ENCODE measurements at regions not wholly inside any gene's neighbourhood (a gene's known extent, or its start where the extent isn't known, plus 50 kb on each side); places are given as distances from the start of the nearest gene placed in this dataset.

DNA sequence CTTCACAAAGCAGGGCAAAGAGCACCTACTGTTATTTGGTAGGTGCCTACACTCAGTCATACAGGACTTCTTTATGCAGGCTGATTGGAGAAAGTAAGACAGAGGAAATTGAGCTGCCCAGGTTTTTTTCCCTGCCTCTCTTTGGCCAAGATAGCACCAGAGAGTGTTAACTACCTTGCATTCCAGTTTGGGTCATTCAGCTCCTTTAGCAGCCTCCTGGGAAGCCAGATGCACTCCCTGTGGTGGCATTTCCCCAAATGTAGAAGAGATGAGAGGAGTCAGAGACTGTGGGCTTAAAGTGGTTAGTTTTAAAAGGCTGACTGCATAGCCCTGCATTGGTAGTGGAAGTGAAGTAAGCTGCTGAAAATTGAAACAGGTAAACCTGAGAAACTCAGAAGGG is 358.4 kb downstream of the BCKDHB start:
- DNase-seq (ENCODE audit: extremely low spot score, insufficient read length, low read depth) (no peak), FAIRE-seq (no peak)

DNA sequence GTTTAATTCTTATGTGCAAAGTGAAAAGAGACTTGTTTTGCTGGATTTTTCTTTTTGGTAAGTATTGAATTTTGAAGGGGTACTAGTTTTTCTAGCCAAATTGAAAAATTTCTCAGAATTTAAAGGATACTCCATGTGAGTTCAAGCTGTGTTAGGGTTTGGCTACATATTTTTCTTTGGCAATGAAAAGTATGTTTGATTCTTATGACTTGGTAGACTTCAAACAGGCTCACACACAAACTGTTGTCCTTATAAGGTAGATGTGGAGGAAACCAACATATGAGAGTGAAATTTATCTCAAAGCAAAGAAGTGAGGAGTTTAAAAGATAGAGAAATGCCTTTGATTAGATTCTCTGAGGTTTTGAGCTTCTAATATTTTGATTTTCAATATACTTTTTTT is 356.7 kb downstream of the BCKDHB start:
- FAIRE-seq (no peak), DNase-seq (ENCODE audit: extremely low spot score, insufficient read length, low read depth) (no peak)

DNA sequence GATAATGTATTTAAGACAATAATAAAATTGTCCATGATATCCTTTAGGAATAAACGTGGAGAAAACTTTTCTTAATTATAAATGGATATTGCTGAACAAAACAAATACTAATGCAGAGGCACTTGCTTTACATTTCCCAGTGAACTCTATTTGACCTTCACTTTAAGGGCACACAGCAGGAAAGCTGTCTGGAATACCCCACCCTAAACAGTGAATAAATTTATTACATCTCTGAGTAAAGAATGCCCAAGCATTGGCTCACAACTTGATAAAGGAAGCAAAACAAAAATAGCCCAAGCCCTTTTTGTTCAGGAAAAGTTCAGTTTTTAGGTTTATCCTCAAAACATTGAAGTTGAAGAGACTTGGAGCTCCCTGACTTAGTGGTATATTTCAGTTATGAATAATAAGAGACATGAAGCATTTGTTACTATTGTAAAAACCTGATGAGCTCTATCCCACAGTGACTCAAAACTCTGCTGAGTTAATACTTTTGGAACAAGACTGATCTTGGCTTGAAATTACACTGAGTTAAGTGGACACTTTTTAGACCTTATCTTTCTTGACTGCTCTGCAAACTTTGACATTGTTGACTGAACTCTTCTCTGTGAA is 353.9 kb downstream of the BCKDHB start:
- DNase-seq (ENCODE audit: extremely low spot score, insufficient read length, low read depth) (no peak), FAIRE-seq (no peak)

DNA sequence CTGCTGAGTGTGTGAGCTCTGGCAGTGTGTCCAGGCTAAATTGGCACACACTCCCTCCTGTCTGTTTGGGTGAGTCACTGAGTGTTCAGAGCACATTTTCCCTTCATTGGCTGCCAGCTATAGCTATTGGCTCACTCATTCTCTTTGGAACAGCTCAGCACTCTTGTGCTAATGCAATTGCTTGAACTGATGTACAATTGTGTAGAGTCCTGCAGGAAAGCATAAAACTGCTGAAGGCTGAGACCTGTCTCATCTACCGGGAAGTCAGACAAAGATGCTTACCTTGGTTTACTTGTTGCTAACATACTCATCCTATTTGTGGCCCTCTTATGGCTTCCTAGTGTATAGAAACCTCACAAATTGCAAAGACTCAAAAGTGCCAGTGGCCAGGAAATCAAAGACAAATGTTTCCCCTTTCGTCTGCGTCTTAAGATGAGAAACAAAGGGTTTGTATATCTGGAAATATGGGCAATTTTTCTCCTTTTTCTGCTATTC is 351.0 kb downstream of the BCKDHB start:
- FAIRE-seq, result no peak

DNA sequence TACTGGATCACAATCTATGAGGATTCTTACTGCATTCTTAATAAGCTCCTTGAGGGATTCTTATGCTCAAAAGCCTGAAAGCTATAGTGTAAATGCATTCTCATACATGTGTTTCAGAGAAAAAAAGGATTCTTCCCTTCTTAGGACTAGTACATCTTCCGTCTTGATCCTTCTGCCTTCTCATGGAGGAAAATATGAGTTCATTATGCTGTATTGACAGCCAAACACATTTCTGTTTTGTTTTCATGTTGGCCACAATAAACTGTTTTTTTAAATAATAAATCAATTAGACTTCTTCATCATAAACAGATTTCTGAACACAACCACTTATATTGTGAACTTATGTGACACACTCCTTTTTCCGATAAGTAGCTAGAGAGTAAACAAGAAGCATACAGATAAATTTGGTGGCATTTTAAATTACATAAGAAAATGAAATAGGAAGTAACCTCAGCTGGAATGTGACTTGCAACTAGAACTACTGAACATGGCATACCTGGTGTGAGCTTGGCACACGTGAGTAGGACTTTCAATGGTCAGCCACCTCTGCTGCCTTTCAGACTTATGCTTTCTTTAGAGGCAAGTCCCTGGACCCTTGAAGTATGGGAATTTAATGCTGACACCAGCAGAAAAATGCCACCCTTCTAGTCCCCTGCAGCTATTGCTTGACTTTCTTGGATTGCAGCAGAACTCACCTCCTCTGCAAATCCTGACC is 350.4 kb downstream of the BCKDHB start:
- DNase-seq (ENCODE audit: extremely low spot score, insufficient read length, low read depth) (no peak), FAIRE-seq (no peak)

More for the DNA sequence above, 351.0 kb downstream of the BCKDHB start:
- DNase-seq (ENCODE audit: extremely low spot score, insufficient read length, low read depth), result no peak

DNA sequence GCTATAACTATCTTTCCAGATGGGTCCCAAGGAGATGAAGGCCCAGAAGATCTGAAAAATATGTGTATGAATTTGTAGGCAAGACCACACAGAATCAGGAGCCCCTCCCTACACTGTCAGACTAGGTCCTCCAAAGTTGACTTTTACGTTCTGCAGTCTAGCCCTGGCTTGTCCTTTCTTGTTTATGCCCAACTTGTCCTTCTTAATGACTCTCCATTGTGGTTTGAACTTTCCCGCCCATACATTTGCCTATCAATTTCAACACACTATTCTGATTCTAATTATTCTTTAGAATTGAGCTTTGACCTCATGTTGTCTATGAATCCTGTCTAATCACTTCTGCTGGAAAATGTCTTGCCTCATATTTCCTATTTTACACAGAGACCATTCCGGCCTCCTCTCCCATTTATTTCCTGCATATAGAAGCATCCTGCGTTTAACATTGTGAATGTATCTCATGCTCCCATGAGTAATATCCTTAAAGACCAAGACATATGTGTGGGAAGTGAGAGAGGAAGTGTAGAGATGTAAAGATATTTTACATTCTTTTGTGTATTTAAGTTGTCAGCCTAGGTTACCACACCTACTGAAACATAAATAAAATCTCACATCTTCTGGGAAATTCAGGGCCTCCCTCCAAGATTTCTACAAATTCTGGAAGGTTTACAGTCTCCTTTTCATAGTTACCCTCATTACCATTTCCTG is 348.3 kb downstream of the BCKDHB start:
- DNase-seq (ENCODE audit: extremely low spot score, insufficient read length, low read depth) (no peak), FAIRE-seq (no peak)

DNA sequence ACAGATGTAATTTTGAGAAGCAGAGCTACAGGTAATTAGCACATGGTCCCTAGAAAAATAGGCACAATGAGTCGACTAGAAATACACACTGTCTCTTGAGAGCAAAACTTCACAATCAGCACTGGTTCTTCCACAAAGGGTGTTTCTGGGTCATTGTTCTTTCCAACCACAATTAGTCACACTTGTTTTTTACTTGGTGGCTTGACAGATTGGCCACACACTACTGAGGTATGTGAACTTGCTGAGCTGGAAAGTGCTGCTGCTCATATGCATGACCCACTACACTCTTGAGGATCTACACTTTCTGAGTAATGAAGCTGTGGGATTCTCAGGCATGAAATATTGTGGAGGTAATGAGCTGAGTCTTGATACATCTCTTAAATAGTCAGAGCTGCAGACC is 347.7 kb downstream of the BCKDHB start:
- FAIRE-seq, result no peak
- no peak for DNase-seq (ENCODE audit: extremely low spot score, insufficient read length, low read depth)

DNA sequence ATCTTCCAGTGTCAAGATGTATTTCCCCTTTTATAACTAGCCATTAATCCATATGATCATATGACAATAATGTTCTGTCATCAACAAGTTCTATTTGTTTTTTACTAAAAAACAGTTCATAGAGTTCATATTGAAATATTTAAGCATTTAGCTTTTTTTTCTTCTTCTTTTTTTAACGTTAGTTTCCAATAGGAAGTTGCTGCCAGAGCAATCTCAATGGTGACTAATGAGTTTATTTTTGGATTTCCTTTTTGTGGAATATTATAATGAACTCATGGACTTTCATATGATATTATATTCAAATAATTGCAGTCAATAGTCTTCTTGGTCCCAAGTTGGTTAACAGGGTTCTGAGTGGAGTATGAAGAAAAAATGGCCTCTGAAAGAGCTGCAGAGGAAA is 343.3 kb downstream of the BCKDHB start:
- no peak for FAIRE-seq
- DNase-seq (ENCODE audit: extremely low spot score, insufficient read length, low read depth), result no peak

DNA sequence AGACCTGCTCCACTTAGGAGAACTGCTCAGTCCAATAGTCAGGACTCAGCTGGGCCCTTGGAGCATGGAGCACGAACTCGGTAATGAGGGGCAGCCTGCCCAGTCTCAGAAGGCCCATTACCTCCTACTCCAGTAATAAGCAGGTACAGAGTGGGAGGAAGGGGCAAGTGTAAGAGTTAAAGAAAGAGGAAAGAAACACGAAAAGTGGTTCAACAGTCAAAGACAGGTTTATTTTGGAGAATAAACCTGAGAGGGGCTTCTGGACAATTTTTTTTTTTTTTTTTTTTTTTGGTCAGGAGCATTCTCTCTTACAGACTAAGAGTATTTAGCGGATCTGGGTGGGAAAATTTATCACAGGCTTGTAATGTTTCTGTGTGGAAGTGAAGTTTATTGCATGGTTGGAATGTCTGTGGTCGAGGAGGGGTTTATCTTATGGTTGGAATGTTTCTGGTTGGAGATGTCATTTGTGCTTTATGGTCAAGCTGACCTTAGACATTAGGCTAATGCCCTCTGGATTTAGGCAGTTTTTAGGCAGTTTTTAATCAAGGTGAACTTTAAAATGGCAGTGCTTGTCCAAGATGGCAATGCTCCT is 340.1 kb downstream of the BCKDHB start:
- FAIRE-seq (no peak), DNase-seq (ENCODE audit: extremely low spot score, insufficient read length, low read depth) (no peak)

DNA sequence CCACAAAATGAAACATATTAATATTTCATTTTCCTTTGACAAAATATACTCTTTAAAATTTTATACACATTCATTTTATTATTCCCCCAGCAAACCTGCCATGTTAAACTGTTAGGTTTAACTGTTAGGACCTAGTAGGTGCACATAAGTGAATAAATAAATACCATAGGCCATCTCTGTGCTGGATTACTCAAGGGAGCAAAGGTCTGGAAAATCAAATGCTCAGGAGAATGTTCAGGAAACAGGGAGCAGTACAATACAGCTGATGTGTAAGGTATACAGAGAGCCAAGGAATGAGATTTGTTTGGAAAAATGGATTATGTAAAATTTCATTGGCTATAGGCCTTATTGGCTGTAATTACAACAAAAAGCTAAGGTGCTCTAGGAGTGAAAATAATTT is 339.3 kb downstream of the BCKDHB start:
- no peak for FAIRE-seq
- DNase-seq (ENCODE audit: extremely low spot score, insufficient read length, low read depth), result no peak

DNA sequence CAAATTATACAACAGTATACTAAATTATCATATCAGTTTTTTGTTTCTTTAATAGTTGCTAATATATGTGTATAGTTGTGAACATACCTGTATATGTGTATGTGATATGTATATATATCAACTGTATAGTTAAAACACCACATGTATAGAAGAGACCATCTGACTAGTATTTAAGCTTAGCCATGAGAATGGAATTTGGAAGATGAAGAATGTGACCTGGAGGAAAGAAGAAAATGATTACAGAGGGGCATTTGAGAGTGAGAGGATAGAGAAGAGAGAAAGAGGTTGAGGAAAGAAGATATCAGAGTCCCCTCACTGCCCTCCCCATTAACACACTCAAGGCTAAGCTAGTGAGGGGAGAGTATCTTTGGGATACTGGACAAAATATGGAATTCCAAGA is 335.9 kb downstream of the BCKDHB start:
- DNase-seq (ENCODE audit: extremely low spot score, insufficient read length, low read depth), result no peak
- FAIRE-seq, result no peak

DNA sequence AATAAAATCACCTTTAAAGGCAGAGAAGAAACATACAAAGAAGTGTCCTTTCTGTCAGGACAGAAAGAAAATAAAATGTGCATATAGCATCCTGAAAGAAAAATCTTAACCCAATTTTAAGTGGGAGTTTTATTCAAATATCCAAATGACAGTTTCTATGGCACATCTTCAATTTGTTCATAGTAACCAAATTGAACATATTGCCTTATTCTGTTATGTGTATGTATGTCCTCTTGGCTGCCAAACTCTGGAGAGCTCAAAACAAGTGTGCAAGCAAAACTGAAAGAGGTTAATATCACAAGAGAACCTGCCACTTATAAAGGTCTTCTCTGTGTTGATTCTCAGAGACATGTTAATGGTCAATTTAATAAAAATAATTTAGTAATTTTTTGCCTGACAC is 334.7 kb downstream of the BCKDHB start:
- FAIRE-seq, result no peak
- no peak for DNase-seq (ENCODE audit: extremely low spot score, insufficient read length, low read depth)

DNA sequence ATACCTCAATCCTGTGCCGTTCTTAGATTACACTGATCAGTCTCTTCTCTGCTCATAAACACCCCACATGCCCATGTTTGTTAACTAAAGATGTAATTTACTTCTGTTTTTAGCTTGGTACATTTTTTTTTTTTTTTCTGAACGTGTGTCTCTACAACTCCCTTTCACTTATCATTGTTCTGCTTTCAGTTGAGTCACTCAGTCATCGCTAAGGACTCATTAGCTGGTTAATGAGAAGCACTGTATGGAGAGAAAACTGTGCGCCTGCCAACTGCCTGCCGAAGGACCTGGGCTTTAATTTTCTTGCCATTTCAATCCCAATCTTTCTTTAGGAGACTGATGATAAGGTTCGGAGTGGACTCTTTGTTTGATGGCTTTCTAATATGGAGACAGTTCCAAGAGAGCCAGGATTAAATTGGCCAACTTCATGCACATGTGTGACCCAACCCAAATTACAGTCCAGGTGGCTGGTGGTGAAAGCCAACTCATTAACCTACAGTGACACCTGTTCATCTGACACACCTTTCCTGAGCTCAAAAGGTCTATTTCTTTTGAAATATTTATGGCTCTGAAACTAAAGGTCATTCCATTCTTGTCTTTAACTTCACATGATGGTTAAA is 334.1 kb downstream of the BCKDHB start:
- FAIRE-seq, result no peak
- DNase-seq (ENCODE audit: extremely low spot score, insufficient read length, low read depth), result no peak

DNA sequence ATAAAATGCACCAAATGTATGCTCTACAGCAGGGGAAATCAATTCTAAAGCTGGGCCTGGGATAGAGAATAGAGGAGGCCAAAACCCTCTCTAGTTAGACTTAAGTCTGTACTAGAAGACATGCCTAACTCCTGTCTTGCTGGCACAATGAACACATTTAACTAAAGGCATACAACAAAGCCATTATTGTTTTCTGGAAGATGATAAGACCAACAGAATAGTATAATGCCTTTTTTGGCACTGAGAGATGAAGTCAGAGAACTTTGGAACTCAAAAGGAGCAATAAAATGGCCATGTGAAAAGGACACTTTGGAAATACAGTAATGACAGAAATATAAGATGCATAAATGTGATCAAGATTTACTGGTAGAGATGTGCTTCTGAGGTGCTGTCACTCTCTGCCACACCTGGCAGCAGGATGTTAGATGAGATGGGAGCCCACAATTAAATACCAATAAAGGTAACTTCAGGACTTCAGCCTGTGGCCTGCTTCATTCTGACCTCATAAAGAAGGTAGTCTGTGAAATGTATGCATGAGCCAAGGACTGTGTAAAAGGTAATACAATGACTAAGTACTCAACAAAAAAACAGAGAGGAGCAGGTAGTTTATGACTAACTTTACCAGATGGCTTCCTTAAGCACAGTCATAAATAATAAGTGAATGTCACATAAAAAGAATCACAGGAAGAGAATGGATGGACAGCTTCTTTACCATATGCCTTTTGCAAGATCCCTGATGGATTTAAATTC is 333.4 kb downstream of the BCKDHB start:
- FAIRE-seq (no peak), DNase-seq (ENCODE audit: extremely low spot score, insufficient read length, low read depth) (no peak)

DNA sequence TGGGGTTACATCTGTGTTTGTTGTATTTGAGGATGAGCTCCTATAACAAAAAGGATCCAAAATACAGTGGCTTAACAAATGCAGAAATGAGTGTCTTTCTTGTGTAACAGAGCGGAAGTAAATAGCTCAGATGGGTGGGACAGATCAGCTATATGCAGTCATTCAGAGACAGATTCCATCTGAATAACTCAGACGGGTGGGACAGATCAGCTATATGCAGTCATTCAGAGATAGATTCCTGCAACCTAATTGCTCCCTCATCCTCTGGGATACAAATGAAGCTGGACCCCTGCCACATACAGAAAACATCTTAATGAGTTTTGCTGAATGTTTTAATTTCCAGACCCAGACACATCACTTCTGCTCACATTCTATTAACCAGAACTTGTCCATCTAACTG is 332.3 kb downstream of the BCKDHB start:
- DNase-seq (ENCODE audit: extremely low spot score, insufficient read length, low read depth), result no peak
- FAIRE-seq, result no peak

DNA sequence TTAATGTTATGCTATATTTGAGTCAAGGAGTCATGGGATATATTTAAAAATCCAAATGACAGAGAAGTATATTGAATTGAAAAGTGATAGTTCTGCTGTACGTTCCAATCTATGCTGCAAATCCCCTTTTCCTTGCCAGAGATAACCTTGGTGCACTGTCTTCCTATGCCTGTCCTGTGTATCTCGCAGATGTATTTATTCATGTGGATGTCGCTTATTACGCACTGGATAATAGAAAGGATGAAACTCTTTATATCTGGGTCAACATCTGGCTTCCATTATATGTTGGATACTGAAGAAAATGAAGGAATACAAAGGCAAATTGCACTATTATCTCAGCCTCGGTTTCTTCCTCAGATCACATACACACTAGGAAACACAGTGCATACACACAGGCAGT is 331.3 kb downstream of the BCKDHB start:
- no peak for FAIRE-seq
- no peak for DNase-seq (ENCODE audit: extremely low spot score, insufficient read length, low read depth)

DNA sequence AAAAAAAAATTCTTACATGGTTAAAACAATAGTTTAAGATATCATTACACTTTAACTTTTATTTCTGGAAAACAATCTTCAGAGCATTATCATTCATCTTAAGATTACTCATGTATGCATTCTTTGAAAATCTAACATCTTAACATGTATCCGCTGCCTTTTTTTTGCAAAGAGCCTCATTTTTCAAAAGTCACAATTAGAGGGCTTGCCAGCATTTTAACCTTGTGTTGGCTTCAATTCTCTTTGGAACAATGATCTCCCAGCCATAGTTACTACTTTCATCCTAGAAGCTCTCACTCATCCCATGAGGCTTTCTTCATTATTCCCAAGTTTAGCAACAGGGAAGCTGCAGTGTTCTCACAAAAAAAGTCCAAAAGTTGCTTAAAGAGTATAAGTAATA is 330.8 kb downstream of the BCKDHB start:
- FAIRE-seq (no peak), DNase-seq (ENCODE audit: extremely low spot score, insufficient read length, low read depth) (no peak)

DNA sequence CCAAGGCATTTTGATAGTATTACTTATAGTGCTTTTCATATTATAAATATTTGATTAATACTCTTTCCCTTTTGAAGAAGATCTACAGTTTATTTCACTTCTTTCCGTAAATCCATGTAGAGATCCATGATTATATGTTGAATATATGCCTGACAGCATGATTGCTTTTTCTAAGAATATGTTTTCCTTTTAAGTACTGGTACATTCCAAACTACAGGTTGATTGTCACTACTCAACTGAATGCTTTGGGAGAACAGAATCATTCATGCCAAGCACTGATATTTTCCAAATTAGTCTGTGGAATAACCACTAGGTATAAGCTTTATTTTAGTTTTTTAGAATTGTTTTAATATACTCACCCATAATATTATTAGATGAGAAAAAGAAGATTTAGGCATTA is 330.2 kb downstream of the BCKDHB start:
- FAIRE-seq, result no peak
- no peak for DNase-seq (ENCODE audit: extremely low spot score, insufficient read length, low read depth)

DNA sequence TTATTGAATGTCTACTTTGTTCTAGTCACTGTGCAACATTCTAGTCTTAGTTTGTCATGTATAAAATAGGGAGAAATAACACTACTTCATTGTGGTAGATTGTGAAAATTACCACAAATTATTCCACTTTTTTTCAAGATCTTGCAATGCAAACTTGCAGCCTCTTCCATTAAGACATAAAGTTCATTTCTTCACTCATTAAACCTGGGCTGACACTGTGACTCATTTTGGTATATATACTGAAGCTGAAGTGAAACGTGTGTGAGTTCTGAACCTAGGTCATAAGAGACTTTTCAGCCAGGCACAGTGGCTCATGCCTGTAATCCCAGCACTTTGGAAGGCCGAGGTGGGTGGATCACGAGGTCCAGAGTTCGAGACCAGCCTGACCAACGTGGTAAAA is 329.0 kb downstream of the BCKDHB start:
- FAIRE-seq (no peak), DNase-seq (ENCODE audit: extremely low spot score, insufficient read length, low read depth) (no peak)
